ENCODE measurements at regions not wholly inside any gene's neighbourhood (a gene's known extent, or its start where the extent isn't known, plus 50 kb on each side); places are given as distances from the start of the nearest gene placed in this dataset.
A peak's percentile ranks its signal among the peaks of the same experiment; 100 is the strongest.

DNA sequence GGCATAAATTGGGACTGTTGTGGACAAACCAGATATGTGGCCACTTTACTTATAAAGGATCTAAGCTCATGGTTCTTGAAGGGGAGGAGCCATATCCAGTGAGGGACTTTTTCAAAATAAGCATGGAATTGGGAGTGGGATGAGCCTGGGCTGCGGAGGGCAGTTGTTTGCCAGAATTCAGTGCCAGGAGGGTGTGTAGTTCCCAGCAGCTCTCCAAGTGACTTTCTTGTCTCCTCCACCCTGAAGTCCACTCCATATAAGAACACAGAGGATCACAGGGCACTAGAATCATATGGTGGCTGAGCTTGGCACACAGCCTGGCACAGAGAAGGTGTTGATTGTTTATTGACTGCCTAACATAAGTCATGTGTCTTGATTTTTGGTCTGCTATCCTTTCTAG, 121.1 kb downstream of the CAVIN4 start:
- Histone ChIP-seq H3K4me1 (ENCODE audit: control insufficient read depth, insufficient read depth, low read length) (no peaks in the 10 kb centered on the region), H3K9me3 (ENCODE audit: control insufficient read depth, insufficient read depth, low read length) (no peaks in the 10 kb centered on the region), H3K27me3 (ENCODE audit: control insufficient read depth, insufficient read depth, low read length) (no peaks in the 10 kb centered on the region), H3K27ac (ENCODE audit: low read depth, low read length) (no peak overlapping the region), H3K36me3 (ENCODE audit: control insufficient read depth, insufficient read depth, low read length) (no peaks in the 10 kb centered on the region), H3K4me3 (ENCODE audit: low read depth, low read length) (no peak overlapping the region)
- no CpG with 5 or more reads among the region's 1 CpG for WGBS (ENCODE audit: insufficient coverage)
- DNase-seq (ENCODE audit: low read depth in 4 of 6, low spot score in 6 of 6) = peak in 1 of 6 donors; percentile 17

DNA sequence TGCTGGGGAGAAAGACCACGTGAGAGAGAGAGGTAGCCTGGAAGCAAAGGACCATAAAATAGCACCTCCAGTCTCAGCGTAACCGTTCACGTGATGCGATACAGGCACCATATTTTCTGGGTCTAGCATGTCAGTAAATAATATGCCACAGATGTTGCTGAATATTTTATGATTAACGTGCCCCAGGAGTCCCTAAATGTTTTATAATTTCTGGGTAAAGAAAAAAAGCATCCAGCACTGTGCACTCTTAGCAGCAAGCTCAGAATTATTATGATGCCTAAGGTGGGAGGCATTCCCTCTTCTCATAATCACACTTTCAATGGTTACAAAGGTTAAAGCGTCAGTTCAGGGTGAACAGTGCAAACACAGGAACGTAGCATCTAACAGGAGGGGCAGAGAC, 121.8 kb downstream of the CAVIN4 start:
- H3K27ac ChIP-seq (ENCODE audit: low read depth, low read length) = no peak overlapping the region
- H3K36me3 ChIP-seq (ENCODE audit: control insufficient read depth, insufficient read depth, low read length) = no peaks in the 10 kb centered on the region
- 68% methylated on average over 6 of the region's 8 CpGs for WGBS (ENCODE audit: insufficient coverage)
- H3K4me3 ChIP-seq (ENCODE audit: low read depth, low read length) = no peak overlapping the region
- H3K27me3 ChIP-seq (ENCODE audit: control insufficient read depth, insufficient read depth, low read length) = no peaks in the 10 kb centered on the region
- peak in 1 of 6 donors; percentile 74 for DNase-seq (ENCODE audit: low read depth in 4 of 6, low spot score in 6 of 6)
- no peaks in the 10 kb centered on the region for H3K4me1 ChIP-seq (ENCODE audit: control insufficient read depth, insufficient read depth, low read length)
- no peaks in the 10 kb centered on the region for H3K9me3 ChIP-seq (ENCODE audit: control insufficient read depth, insufficient read depth, low read length)

DNA sequence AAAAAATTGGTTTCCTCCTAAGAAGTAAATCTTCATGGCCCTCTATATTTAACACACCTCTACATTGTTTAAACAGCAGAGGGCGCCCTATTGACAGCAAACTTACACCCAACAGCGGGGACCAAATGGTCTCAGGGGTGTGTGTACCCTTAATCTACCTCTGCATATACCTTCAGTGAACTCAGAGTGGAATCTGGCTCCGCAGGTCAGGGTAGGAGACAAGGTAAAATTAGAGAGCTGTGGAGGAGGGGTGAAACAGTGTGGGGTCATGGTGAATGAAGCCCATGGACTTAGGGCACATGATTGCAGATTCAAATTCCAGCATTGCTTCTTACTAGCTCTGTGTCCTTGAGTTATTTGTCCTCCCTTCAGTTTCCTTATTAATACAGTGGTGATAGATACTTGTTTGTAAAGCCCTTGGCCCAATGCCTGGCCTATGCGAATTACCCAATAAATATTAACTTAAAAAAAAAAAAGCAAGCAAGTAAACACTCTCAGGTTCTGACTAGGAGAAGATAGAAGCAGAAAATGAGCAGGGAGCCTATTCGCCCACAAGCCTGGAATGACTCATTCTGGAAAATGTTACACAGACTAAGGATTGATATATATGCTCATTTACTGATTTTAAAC, 122.9 kb downstream of the CAVIN4 start:
- no CpG with 5 or more reads among the region's 5 CpGs for WGBS (ENCODE audit: insufficient coverage)
- peak in 2 of 6 donors; percentile 25 to 68 for DNase-seq (ENCODE audit: low read depth in 4 of 6, low spot score in 6 of 6)
- H3K27me3 ChIP-seq (ENCODE audit: control insufficient read depth, insufficient read depth, low read length) = no peaks in the 10 kb centered on the region

DNA sequence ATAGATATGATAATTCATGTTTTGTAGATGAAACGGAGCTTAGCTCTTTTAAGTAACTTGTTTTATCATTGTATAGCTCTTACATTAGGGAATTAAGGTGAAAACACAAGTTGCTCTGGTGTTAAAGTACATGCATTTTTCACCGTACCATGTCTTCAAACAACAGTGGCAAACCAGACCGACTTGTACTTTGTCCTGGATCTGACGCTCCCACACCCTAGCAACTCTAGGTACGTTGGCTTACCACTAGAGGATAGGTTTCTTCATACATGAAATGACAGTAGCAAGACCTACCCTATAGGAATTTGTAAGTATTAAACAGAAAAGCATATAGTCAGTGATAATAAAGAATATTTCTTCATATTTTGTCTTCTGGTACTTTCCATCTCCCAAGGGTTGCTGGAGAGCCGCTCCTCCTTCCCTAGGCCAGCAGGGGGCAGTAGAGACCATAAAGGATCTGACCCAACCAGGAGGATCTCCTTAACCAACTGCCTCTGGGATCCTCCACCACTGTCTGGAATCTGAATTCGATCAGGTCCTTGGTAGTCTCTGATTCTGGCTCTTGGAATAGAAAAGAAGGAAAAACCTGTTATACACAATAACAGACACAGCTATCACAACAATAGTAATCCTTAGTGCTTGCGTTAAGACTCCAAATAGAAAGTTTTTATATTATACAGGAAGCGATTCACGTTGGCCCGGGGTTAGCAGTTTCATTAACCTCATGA, 136.7 kb downstream of the CAVIN4 start:
- Histone ChIP-seq H3K4me3 (ENCODE audit: low read depth, low read length) (no peak overlapping the region), H3K9me3 (ENCODE audit: control insufficient read depth, insufficient read depth, low read length) (peaks cover 3% of the 10 kb centered on the region)
- 66% methylated on average over 4 of the region's 11 CpGs for WGBS (ENCODE audit: insufficient coverage)

More for the DNA sequence above, 122.9 kb downstream of the CAVIN4 start:
- no peak overlapping the region for H3K27ac ChIP-seq (ENCODE audit: low read depth, low read length)
- H3K4me1 ChIP-seq (ENCODE audit: control insufficient read depth, insufficient read depth, low read length) = no peaks in the 10 kb centered on the region
- no peak overlapping the region for H3K4me3 ChIP-seq (ENCODE audit: low read depth, low read length)
- no peaks in the 10 kb centered on the region for H3K9me3 ChIP-seq (ENCODE audit: control insufficient read depth, insufficient read depth, low read length)
- H3K36me3 ChIP-seq (ENCODE audit: control insufficient read depth, insufficient read depth, low read length) = no peaks in the 10 kb centered on the region

DNA sequence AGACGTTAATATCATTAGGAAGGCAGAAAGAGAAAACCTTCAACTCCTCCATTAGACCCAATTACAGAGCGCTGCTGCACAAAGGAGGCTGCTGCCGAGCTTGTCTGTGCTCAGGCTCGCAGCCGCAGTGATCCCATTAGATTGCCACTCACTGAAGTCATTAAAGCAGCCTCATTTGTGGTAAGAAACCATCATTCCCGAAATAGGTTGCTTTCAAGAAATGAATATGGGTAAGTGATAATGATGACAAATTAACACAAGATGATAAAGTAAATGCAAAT, 137.2 kb downstream of the CAVIN4 start:
- WGBS (ENCODE audit: insufficient coverage) = 50% methylated on average over 1 of the region's 6 CpGs
- H3K27ac ChIP-seq (ENCODE audit: low read depth, low read length) = no peak overlapping the region
- no peak overlapping the region for H3K4me3 ChIP-seq (ENCODE audit: low read depth, low read length)
- no peaks in the 10 kb centered on the region for H3K36me3 ChIP-seq (ENCODE audit: control insufficient read depth, insufficient read depth, low read length)
- H3K27me3 ChIP-seq (ENCODE audit: control insufficient read depth, insufficient read depth, low read length) = no peaks in the 10 kb centered on the region
- peaks cover 5% of the 10 kb centered on the region for H3K4me1 ChIP-seq (ENCODE audit: control insufficient read depth, insufficient read depth, low read length)
- H3K9me3 ChIP-seq (ENCODE audit: control insufficient read depth, insufficient read depth, low read length) = peaks cover 3% of the 10 kb centered on the region
- DNase-seq (ENCODE audit: low read depth in 4 of 6, low spot score in 6 of 6) = peak in 2 of 6 donors; percentile 59 to 83

More for the DNA sequence above, 136.7 kb downstream of the CAVIN4 start:
- Histone ChIP-seq H3K27ac (ENCODE audit: low read depth, low read length) (no peak overlapping the region), H3K27me3 (ENCODE audit: control insufficient read depth, insufficient read depth, low read length) (no peaks in the 10 kb centered on the region), H3K4me1 (ENCODE audit: control insufficient read depth, insufficient read depth, low read length) (peaks cover 5% of the 10 kb centered on the region), H3K36me3 (ENCODE audit: control insufficient read depth, insufficient read depth, low read length) (no peaks in the 10 kb centered on the region)
- peak in 5 of 6 donors; percentile 66 to 96 (median 75) for DNase-seq (ENCODE audit: low read depth in 4 of 6, low spot score in 6 of 6)

DNA sequence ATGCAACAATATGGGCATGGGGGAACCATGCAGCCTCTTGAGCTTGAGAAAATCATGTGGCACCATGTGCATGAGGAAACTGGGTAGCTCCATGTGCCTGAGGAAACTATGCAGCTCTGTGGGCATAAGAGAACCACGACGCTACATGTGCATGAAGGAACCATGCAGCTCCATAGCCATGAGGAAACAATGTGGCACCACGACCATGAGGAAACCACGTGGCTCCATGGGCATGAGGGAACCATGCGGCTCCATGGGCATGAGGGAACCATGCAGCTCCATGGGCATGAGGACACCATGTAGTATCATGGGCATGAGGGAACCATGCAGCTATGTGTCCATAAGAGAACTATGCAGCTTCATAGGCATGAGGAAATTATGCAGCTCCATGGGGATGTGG, 140.8 kb downstream of the CAVIN4 start:
- no peak for DNase-seq (ENCODE audit: low read depth in 4 of 6, low spot score in 6 of 6)
- H3K4me1 ChIP-seq (ENCODE audit: control insufficient read depth, insufficient read depth, low read length) = peaks cover 5% of the 10 kb centered on the region
- H3K27me3 ChIP-seq (ENCODE audit: control insufficient read depth, insufficient read depth, low read length) = no peaks in the 10 kb centered on the region
- no peak overlapping the region for H3K4me3 ChIP-seq (ENCODE audit: low read depth, low read length)
- H3K9me3 ChIP-seq (ENCODE audit: control insufficient read depth, insufficient read depth, low read length) = no peaks in the 10 kb centered on the region
- H3K36me3 ChIP-seq (ENCODE audit: control insufficient read depth, insufficient read depth, low read length) = no peaks in the 10 kb centered on the region
- WGBS (ENCODE audit: insufficient coverage) = 93% methylated on average over 5 of the region's 5 CpGs
- H3K27ac ChIP-seq (ENCODE audit: low read depth, low read length) = no peak overlapping the region

DNA sequence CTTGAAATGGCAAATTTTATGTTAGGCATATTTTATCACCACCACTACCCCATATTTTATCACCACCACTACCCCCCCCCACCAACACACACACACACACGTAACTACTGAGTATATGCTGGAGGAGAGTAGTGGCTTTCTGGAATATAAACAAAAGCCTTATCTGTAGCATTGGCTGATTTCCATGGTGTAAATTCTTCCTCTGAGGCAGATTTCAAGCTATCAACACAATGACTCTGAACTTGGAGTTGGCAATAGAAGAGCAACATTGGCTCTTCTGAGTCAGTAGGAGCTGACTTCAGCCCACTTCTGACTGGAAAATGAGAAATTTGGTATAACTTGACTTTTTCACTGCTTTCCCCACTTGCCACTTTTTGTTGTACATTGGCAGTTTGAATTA, 143.0 kb downstream of the CAVIN4 start:
- Histone ChIP-seq H3K27ac (ENCODE audit: low read depth, low read length) (no peak overlapping the region), H3K36me3 (ENCODE audit: control insufficient read depth, insufficient read depth, low read length) (no peaks in the 10 kb centered on the region), H3K9me3 (ENCODE audit: control insufficient read depth, insufficient read depth, low read length) (no peaks in the 10 kb centered on the region), H3K4me3 (ENCODE audit: low read depth, low read length) (no peak overlapping the region), H3K27me3 (ENCODE audit: control insufficient read depth, insufficient read depth, low read length) (no peaks in the 10 kb centered on the region), H3K4me1 (ENCODE audit: control insufficient read depth, insufficient read depth, low read length) (no peaks in the 10 kb centered on the region)
- DNase-seq (ENCODE audit: low read depth in 4 of 6, low spot score in 6 of 6) = peak in 1 of 6 donors; percentile 49
- no CpG with 5 or more reads among the region's 1 CpG for WGBS (ENCODE audit: insufficient coverage)

DNA sequence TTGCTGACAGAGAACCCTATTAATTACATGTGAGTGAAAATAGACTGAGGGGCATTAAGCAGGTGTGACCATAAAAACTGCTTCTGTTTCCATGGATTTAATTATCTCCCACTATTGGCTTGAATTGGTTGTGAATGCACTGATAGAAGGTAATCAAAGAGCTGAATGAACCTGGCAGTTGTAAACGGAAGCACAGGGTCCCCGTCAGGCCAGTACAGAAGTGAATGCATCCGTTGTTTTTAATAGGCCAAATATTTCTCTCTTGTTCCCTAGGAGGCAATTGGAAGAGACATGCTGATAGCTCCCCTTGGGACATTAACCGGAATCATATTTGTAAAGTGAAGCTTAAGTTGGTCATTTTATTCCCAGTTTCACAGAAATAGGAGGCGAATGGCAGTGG, 147.0 kb downstream of the CAVIN4 start:
- peak in 1 of 6 donors; percentile 73 for DNase-seq (ENCODE audit: low read depth in 4 of 6, low spot score in 6 of 6)
- Histone ChIP-seq H3K4me1 (ENCODE audit: control insufficient read depth, insufficient read depth, low read length) (no peaks in the 10 kb centered on the region), H3K27me3 (ENCODE audit: control insufficient read depth, insufficient read depth, low read length) (no peaks in the 10 kb centered on the region), H3K27ac (ENCODE audit: low read depth, low read length) (no peak overlapping the region), H3K36me3 (ENCODE audit: control insufficient read depth, insufficient read depth, low read length) (no peaks in the 10 kb centered on the region), H3K9me3 (ENCODE audit: control insufficient read depth, insufficient read depth, low read length) (no peaks in the 10 kb centered on the region), H3K4me3 (ENCODE audit: low read depth, low read length) (no peak overlapping the region)
- 36% methylated on average over 3 of the region's 5 CpGs for WGBS (ENCODE audit: insufficient coverage)

DNA sequence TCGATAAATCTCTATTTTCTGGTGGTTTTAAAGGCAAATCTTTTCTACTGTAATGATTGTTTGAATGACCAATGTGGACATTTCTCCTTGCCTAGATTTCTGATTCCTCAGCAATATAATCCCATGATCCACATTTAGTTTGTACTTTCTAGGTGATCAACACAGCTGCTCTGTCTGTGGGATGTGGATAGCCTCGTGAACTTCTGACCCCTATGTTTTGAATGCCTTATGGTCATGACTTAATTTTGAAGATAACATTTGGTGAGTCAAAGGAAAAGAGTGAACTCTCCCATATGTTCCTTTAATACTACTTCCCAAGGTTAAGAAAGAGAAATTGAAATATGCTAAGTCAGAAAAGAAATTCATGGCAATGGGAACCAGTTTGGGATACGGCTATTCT, 147.5 kb downstream of the CAVIN4 start:
- Histone ChIP-seq H3K4me1 (ENCODE audit: control insufficient read depth, insufficient read depth, low read length) (no peaks in the 10 kb centered on the region), H3K4me3 (ENCODE audit: low read depth, low read length) (no peak overlapping the region), H3K27me3 (ENCODE audit: control insufficient read depth, insufficient read depth, low read length) (no peaks in the 10 kb centered on the region), H3K27ac (ENCODE audit: low read depth, low read length) (no peak overlapping the region), H3K36me3 (ENCODE audit: control insufficient read depth, insufficient read depth, low read length) (no peaks in the 10 kb centered on the region), H3K9me3 (ENCODE audit: control insufficient read depth, insufficient read depth, low read length) (no peaks in the 10 kb centered on the region)
- WGBS (ENCODE audit: insufficient coverage) = no CpG with 5 or more reads among the region's 3 CpGs
- DNase-seq (ENCODE audit: low read depth in 4 of 6, low spot score in 6 of 6) = no peak

DNA sequence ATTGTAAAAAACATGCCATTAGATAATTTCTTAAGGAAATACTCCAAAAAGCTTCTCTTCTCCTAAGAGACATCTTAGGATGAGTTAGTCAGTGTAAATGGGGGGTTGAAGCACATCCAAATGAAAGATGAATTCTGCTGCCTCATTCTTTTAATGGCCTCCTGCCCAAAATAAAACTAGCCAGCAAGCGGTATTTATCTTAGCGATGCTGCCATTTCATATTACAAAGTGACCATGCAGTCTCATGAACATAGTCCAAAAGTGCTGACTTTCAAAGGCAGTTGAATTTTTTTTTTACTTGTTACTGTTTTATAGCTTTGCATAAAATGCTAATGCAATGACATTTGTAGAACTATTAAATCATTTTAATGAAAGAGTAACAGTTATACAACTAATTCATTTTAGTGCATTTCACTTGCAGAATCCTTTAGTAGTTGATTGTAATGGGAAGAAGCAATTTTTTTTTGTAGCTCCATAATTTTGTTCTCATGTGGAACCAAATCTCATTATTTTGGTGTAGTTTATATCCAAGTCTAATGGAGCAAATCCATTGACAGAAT, 151.5 kb downstream of the CAVIN4 start:
- DNase-seq (ENCODE audit: low read depth in 4 of 6, low spot score in 6 of 6) = peak in 2 of 6 donors; percentile 23 to 73
- Histone ChIP-seq H3K4me1 (ENCODE audit: control insufficient read depth, insufficient read depth, low read length) (no peaks in the 10 kb centered on the region), H3K36me3 (ENCODE audit: control insufficient read depth, insufficient read depth, low read length) (no peaks in the 10 kb centered on the region), H3K27ac (ENCODE audit: low read depth, low read length) (no peak overlapping the region), H3K9me3 (ENCODE audit: control insufficient read depth, insufficient read depth, low read length) (no peaks in the 10 kb centered on the region), H3K4me3 (ENCODE audit: low read depth, low read length) (no peak overlapping the region), H3K27me3 (ENCODE audit: control insufficient read depth, insufficient read depth, low read length) (no peaks in the 10 kb centered on the region)
- WGBS (ENCODE audit: insufficient coverage) = no CpG with 5 or more reads among the region's 2 CpGs
